ENCODE measurements at regions not wholly inside any gene's neighbourhood (a gene's known extent, or its start where the extent isn't known, plus 50 kb on each side); places are given as distances from the start of the nearest gene placed in this dataset.
"Not testable (repeated sequence)": the region's sequence is repeated elsewhere in the genome, so short reads cannot be mapped to it uniquely, and the experiment has no call there.

GRCh38 chr12:126290456-126290855 lies 1225.2 kb downstream of the AACS start:
- Histone ChIP-seq H3K9me3 (peaks cover 0 to 18% (median 1%) of the 10 kb centered on the region in 12 donors), H3K4me1 (no peaks in the 10 kb centered on the region), H3K27me3 (no peaks in the 10 kb centered on the region), H3K27ac (no peak overlapping the region), H3K36me3 (no peaks in the 10 kb centered on the region), H3K4me3 (no peak overlapping the region)
- ATAC-seq, result no peak
- no peak for DNase-seq
- TF ChIP-seq POLR2A (IDR thresholded peaks at IDR 0.05), result no peak
- TF ChIP-seq CTCF (IDR thresholded peaks at IDR 0.05), result no peak
- intact Hi-C loops (cut with DNase I), result no loop called here

GRCh38 chr12:126291987-126292386 lies 1226.8 kb downstream of the AACS start:
- DNase-seq; H3K27me3 ChIP-seq; intact Hi-C loops (cut with DNase I); H3K27ac ChIP-seq; ATAC-seq; H3K4me3 ChIP-seq; H3K36me3 ChIP-seq; H3K4me1 ChIP-seq: not testable (repeated sequence)
- peaks cover 0 to 18% (median 1%) of the 10 kb centered on the region in 12 donors for H3K9me3 ChIP-seq
- 66 to 79% (median 72%) methylated on average over 3 of the region's 3 CpGs for WGBS, 4 donors

GRCh38 chr12:126295652-126296051 lies 1230.4 kb downstream of the AACS start:
- H3K4me3 ChIP-seq, result no peak overlapping the region
- no peaks in the 10 kb centered on the region for H3K36me3 ChIP-seq
- 85 to 88% (median 86%) methylated on average over 2 of the region's 2 CpGs for WGBS, 4 donors
- no peak for TF ChIP-seq POLR2A (IDR thresholded peaks at IDR 0.05)
- TF ChIP-seq CTCF (IDR thresholded peaks at IDR 0.05), result no peak
- H3K27me3 ChIP-seq, result no peaks in the 10 kb centered on the region
- no peak for DNase-seq
- peaks cover 0 to 18% (median 0%) of the 10 kb centered on the region in 12 donors for H3K9me3 ChIP-seq
- intact Hi-C loops (cut with DNase I), result no loop called here
- no peak overlapping the region for H3K27ac ChIP-seq
- H3K4me1 ChIP-seq, result no peaks in the 10 kb centered on the region
- ATAC-seq, result no peak

- H3K36me3 ChIP-seq, result no peaks in the 10 kb centered on the region
- intact Hi-C loops (cut with DNase I), result no loop called here
- peaks cover 0 to 7% (median 1%) of the 10 kb centered on the region in 12 donors for H3K9me3 ChIP-seq
- DNase-seq (no peak), ATAC-seq (no peak)
- no peaks in the 10 kb centered on the region for H3K4me1 ChIP-seq
- no peak for TF ChIP-seq CTCF (IDR thresholded peaks at IDR 0.05)
- no peak for TF ChIP-seq POLR2A (IDR thresholded peaks at IDR 0.05)
- WGBS, 4 donors, result 67 to 78% (median 72%) methylated on average over 3 of the region's 3 CpGs
- H3K27me3 ChIP-seq, result no peaks in the 10 kb centered on the region
- H3K4me3 ChIP-seq, result no peak overlapping the region
- H3K27ac ChIP-seq, result no peak overlapping the region
Measured at GRCh38 chr12:126309278-126309677, 1244.0 kb downstream of the AACS start.

GRCh38 chr12:126312457-126312856 lies 1247.2 kb downstream of the AACS start:
- Histone ChIP-seq H3K27ac (no peak overlapping the region), H3K27me3 (no peaks in the 10 kb centered on the region), H3K4me1 (no peaks in the 10 kb centered on the region), H3K9me3 (peaks cover 0 to 6% (median 0%) of the 10 kb centered on the region in 12 donors), H3K36me3 (no peaks in the 10 kb centered on the region), H3K4me3 (no peak overlapping the region)
- 71 to 85% (median 78%) methylated on average over 3 of the region's 3 CpGs for WGBS, 4 donors
- DNase-seq (no peak), ATAC-seq (no peak)
- TF ChIP-seq CTCF (IDR thresholded peaks at IDR 0.05), result no peak
- no peak for TF ChIP-seq POLR2A (IDR thresholded peaks at IDR 0.05)
- intact Hi-C loops (cut with DNase I), result no loop called here

All from heart left ventricle (tissue), 16 donors.